ENCODE measurements at regions not wholly inside any gene's neighbourhood (a gene's known extent, or its start where the extent isn't known, plus 50 kb on each side); places are given as distances from the start of the nearest gene placed in this dataset.

DNA sequence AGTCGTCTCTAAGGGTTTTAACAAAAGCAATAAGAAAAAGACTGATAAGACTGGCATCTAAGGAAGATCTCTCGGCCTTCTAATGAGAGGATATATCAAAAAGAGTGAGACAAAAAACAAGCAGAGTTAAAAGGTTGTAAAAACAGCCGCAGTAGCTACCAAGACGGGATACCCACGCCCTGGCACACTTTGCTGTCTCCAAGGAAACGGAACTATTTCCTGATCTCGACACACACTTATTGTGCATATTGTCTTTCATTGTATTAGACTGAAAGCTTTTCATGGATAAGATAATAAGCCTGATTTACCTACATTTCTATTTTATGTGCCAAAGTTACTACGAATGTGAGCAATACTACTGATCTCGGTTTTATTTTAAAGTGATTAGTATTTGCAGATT, 161.5 kb upstream of the MCTP2 start:
- TF ChIP-seq, protein P1, sequence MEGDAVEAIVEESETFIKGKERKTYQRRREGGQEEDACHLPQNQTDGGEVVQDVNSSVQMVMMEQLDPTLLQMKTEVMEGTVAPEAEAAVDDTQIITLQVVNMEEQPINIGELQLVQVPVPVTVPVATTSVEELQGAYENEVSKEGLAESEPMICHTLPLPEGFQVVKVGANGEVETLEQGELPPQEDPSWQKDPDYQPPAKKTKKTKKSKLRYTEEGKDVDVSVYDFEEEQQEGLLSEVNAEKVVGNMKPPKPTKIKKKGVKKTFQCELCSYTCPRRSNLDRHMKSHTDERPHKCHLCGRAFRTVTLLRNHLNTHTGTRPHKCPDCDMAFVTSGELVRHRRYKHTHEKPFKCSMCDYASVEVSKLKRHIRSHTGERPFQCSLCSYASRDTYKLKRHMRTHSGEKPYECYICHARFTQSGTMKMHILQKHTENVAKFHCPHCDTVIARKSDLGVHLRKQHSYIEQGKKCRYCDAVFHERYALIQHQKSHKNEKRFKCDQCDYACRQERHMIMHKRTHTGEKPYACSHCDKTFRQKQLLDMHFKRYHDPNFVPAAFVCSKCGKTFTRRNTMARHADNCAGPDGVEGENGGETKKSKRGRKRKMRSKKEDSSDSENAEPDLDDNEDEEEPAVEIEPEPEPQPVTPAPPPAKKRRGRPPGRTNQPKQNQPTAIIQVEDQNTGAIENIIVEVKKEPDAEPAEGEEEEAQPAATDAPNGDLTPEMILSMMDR (IDR thresholded peaks at IDR 0.05) = no peak
- TF ChIP-seq POLR2A (IDR thresholded peaks at IDR 0.05) = no peak
- no peaks in the 10 kb centered on the region for H3K4me1 ChIP-seq
- no peak overlapping the region for H3K27ac ChIP-seq
- H3K27me3 ChIP-seq = no peaks in the 10 kb centered on the region
- no peaks in the 10 kb centered on the region for H3K36me3 ChIP-seq
- H3K4me3 ChIP-seq = no peak overlapping the region
- H3K9me3 ChIP-seq = no peaks in the 10 kb centered on the region
- no peak for DNase-seq

DNA sequence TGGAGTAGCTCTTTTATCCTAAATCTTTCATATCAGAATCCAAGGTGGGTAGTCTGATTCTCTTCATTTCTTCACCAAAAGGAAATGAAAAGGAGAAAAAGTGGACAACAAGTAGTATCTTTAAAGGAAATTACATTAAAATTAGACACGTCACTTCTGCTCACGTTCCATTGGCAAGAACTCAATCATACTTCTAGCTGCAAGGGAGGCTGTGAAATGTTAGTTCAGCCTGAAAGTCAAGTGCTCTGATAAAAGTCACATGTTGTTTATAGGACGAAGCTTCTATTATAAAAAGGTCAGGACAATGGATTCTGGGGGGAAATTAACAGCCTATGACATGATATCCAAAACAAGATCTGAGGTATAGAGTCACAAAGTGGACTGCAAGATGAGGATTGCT, 164.6 kb upstream of the MCTP2 start:
- no peaks in the 10 kb centered on the region for H3K4me1 ChIP-seq

DNA sequence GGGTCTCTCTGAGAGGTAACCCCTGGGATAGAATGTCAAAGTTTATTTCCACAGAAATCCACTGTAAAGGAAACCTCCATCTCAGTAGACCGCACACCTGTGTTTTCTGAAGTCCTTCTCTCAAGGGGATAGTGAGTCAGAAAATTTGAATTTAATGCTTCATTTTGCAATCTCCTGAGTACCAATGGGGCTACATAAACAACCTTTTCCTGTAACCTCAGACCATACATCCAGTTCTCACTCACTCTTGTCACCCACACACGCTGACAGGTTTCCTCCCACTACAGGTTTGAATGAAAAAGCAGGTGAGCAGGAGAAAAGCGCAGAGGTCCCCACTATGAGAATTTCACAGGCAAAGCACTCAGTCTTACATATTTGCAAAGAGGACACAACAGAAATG, 165.3 kb upstream of the MCTP2 start:
- H3K4me3 ChIP-seq = no peak overlapping the region
- H3K27ac ChIP-seq = no peak overlapping the region
- H3K4me1 ChIP-seq = no peaks in the 10 kb centered on the region
- DNase-seq = no peak
- no peaks in the 10 kb centered on the region for H3K36me3 ChIP-seq
- H3K9me3 ChIP-seq = no peaks in the 10 kb centered on the region
- no peaks in the 10 kb centered on the region for H3K27me3 ChIP-seq
- TF ChIP-seq, protein P1 (IDR thresholded peaks at IDR 0.05) = no peak
- TF ChIP-seq POLR2A (IDR thresholded peaks at IDR 0.05) = no peak

More for the DNA sequence above, 164.6 kb upstream of the MCTP2 start:
- no peak overlapping the region for H3K4me3 ChIP-seq
- H3K36me3 ChIP-seq = no peaks in the 10 kb centered on the region
- no peak for TF ChIP-seq POLR2A (IDR thresholded peaks at IDR 0.05)
- TF ChIP-seq, protein P1 (IDR thresholded peaks at IDR 0.05) = no peak
- H3K27me3 ChIP-seq = no peaks in the 10 kb centered on the region
- H3K27ac ChIP-seq = no peak overlapping the region
- no peak for DNase-seq
- no peaks in the 10 kb centered on the region for H3K9me3 ChIP-seq

DNA sequence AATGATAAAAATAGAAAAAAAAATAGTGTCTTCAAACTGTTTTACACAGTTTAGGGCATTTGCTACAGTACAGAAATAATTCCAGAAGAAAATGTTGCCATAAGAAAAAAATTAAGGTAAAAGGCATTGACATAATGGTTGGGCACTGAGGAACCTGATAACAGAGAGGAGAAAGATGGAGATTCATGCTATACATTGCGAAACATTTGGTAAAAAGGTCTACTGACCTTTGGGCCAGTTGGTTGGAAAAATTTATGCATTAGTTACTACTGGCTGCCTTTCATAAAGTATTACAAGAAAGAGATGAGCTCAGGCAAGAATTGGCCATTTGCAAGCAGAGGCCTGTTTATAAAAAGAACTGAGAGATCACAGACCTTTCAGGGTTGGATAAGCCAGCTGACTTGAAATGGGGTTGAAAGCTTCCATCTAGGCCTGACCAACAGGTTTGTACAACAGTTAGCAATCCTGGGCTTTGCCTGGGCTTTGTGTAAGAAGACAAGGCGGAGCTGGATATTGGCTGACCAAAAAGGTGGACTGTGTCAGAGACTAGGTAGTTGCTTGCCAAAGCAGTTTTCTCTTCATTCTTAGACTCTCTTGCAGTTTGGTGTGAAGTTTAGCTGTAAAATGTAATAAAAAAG, 166.6 kb upstream of the MCTP2 start:
- Histone ChIP-seq H3K9me3 (no peaks in the 10 kb centered on the region), H3K4me3 (no peak overlapping the region), H3K4me1 (no peaks in the 10 kb centered on the region), H3K27me3 (no peaks in the 10 kb centered on the region), H3K27ac (no peak overlapping the region), H3K36me3 (no peaks in the 10 kb centered on the region)
- DNase-seq = no peak
- TF ChIP-seq POLR2A (IDR thresholded peaks at IDR 0.05) = no peak
- TF ChIP-seq, protein P1 (IDR thresholded peaks at IDR 0.05) = no peak

DNA sequence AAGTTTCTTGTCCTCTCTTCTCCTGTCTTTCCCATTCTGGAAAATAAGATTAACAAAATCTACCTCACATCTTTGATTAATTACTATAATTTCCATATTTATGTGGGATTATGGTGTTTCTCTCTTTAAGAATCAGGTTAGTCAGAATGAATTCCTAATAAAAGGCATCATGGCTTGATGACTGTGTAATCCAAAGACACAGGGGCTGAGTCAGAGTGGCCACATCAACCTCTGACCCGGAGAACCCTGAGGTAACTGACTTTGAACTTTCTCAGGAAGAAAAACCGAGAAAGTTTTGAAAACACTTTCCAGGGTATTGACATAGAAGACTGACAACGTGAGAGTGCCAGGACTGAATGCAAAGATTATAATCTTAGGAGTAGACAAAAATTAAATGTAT, 170.3 kb upstream of the MCTP2 start:
- no peak overlapping the region for H3K4me3 ChIP-seq
- no peaks in the 10 kb centered on the region for H3K4me1 ChIP-seq
- no peaks in the 10 kb centered on the region for H3K9me3 ChIP-seq

More for the DNA sequence above, 170.3 kb upstream of the MCTP2 start:
- Histone ChIP-seq H3K36me3 (no peaks in the 10 kb centered on the region), H3K27me3 (no peaks in the 10 kb centered on the region), H3K27ac (no peak overlapping the region)
- TF ChIP-seq POLR2A (IDR thresholded peaks at IDR 0.05) = no peak
- TF ChIP-seq, protein P1 (IDR thresholded peaks at IDR 0.05) = no peak
- DNase-seq = no peak
